ENCODE measurements at regions not wholly inside any gene's neighbourhood (a gene's known extent, or its start where the extent isn't known, plus 50 kb on each side); places are given as distances from the start of the nearest gene placed in this dataset.

DNA sequence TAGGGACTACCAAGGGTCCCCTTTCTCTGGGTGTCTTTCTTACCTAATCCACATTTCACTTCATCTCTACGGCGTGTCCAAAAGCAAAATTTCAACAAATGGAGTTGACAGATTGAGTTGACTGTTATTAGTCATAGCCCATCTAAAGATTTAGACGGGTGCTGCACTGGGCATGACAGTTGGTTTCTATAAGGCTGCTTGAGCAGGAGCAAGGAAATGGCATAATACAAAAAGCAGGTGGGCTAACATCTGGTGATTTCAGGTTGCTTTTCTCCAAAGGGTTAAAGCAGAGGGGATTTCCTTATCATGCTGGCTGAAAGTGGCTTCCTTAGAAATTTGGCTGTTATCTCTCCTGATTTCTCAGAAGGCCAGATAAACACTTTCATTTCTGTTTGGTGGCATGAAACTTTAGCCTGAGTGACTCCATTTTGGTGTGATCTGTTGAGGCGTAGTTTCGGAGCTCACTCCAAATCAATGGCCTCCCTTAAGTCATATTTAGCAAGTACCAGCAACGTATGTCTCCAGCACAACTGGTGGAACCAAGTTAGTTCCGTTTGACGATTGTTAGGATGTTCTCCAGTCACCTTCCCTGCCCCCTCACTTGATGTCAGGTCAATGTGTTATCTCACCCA is 440.4 kb downstream of the FGF9 start:
- peaks cover 5% of the 10 kb centered on the region for H3K9me3 Mint-ChIP-seq
- DNase-seq (no peak), ATAC-seq (ENCODE audit: low read depth) (no peak)
- H3K4me3 Mint-ChIP-seq = no peak overlapping the region
- peaks cover 46% of the 10 kb centered on the region for H3K4me1 Mint-ChIP-seq
- ChIA-PET POLR2A (no interaction called here), CTCF (no interaction called here)
- intact Hi-C loops (cut with micrococcal nuclease) = no loop called here
- TF ChIP-seq, protein P1, sequence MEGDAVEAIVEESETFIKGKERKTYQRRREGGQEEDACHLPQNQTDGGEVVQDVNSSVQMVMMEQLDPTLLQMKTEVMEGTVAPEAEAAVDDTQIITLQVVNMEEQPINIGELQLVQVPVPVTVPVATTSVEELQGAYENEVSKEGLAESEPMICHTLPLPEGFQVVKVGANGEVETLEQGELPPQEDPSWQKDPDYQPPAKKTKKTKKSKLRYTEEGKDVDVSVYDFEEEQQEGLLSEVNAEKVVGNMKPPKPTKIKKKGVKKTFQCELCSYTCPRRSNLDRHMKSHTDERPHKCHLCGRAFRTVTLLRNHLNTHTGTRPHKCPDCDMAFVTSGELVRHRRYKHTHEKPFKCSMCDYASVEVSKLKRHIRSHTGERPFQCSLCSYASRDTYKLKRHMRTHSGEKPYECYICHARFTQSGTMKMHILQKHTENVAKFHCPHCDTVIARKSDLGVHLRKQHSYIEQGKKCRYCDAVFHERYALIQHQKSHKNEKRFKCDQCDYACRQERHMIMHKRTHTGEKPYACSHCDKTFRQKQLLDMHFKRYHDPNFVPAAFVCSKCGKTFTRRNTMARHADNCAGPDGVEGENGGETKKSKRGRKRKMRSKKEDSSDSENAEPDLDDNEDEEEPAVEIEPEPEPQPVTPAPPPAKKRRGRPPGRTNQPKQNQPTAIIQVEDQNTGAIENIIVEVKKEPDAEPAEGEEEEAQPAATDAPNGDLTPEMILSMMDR (IDR thresholded peaks at IDR 0.05) = no peak
- no peaks in the 10 kb centered on the region for H3K27me3 Mint-ChIP-seq
- no peak overlapping the region for H3K27ac Mint-ChIP-seq
- H3K36me3 Mint-ChIP-seq (ENCODE audit: low read depth) = peaks cover 1% of the 10 kb centered on the region

DNA sequence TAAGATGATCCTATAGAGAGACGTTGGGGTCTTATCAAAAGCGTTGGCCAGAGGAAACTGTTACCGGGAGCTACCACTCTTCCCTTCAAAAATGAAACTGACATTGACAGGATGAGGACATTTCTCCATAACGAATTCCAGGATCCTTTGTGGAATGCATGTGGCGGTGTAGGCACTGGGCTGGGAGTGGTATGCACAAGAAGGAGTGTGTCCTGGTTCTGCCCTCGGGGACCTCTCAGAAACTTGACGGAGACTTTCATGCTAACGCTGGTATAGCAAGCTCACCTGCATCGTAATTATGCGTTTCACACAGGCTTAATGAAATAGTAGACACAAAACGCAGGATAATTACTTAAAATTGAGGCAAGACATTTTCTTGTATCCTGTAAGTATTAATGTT is 441.1 kb downstream of the FGF9 start:
- POLR2A ChIA-PET = no interaction called here
- peaks cover 52% of the 10 kb centered on the region for H3K4me1 Mint-ChIP-seq
- TF ChIP-seq, protein P1 (IDR thresholded peaks at IDR 0.05) = no peak
- peaks cover 1% of the 10 kb centered on the region for H3K36me3 Mint-ChIP-seq (ENCODE audit: low read depth)
- no peak for DNase-seq
- H3K27ac Mint-ChIP-seq = no peak overlapping the region
- H3K4me3 Mint-ChIP-seq = no peak overlapping the region
- intact Hi-C loops (cut with micrococcal nuclease) = no loop called here
- peaks cover 5% of the 10 kb centered on the region for H3K9me3 Mint-ChIP-seq
- H3K27me3 Mint-ChIP-seq = no peaks in the 10 kb centered on the region
- no peak for ATAC-seq (ENCODE audit: low read depth)
- CTCF ChIA-PET = no interaction called here

DNA sequence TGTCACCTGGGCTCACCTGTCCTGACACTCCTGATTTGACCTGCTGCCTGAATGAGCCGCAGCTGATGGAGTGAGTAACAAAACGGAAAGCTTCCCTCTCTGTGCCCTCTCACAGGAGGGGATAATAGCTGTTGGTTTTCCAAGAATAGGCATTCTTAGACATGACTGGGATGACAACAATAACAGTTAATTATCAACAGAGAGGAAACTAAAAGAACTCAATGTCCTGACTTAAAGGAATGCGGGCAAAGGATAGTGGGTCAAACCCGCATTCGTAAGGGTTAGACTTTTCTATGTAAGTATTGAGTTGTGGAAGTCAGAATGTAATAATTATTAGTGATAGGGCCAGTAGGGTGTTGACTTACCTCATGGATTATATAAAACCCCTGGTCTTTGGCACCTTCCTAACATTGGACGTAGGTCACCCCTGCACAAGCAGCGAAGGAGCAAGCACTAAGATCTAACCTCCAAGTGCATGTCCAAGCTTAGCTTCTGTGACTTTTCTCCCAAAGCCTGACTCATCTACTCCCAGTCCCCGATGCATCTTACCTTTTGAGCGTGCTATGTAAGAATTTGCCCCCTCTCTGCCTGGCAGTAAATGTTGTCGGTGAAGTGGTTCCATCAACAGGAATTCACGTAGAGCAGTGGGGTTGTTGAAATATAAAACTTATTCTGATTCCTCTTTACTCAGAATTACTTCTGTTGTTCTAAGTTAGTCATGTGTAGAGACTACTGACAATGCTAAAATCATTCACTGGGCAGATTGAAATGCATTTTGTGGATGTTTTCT is 442.3 kb downstream of the FGF9 start:
- Mint-ChIP-seq H3K27me3 (no peaks in the 10 kb centered on the region), H3K9me3 (peaks cover 5% of the 10 kb centered on the region), H3K27ac (peak overlapping the region; percentile 92), H3K4me3 (peak overlapping the region; percentile 5), H3K4me1 (peaks cover 55% of the 10 kb centered on the region), H3K36me3 (ENCODE audit: low read depth) (peaks cover 1% of the 10 kb centered on the region)
- ChIA-PET POLR2A (no interaction called here), CTCF (no interaction called here)
- TF ChIP-seq, protein P1 (IDR thresholded peaks at IDR 0.05) = no peak
- intact Hi-C loops (cut with micrococcal nuclease) = no loop called here
- ATAC-seq (ENCODE audit: low read depth) (no peak), DNase-seq (no peak)

DNA sequence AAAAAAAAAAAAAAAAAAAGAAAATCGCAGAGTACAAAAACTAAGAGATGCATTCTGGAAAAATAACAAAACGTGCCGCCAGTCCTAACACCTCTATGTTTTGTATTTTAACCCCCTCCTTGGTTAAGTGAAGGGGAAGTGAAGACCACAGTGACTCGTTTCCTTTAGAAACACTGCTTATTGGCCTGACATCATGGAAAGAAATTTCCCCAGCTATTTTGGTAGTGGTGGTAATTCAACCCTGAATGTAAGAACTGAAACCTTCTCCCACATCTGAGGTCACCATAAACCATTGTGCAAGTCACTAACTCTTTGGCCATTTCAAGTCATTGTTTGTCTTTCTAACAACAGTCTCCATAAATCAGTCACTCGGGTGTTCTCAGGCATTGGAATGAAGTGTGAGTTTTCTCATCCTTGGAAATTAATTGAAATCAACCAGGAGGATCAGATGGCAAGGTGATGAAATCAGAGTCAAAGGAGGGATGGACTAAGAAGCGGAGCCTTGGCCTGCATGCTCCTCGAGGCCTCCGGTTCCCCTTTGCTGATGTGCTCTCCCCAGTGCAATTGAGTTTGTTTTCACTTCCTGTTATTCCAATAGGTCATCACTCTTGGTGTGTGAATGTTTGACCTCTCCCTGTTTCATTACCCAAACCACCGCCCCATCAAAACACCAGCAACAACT is 443.9 kb downstream of the FGF9 start:
- H3K36me3 Mint-ChIP-seq (ENCODE audit: low read depth) = peaks cover 1% of the 10 kb centered on the region
- POLR2A ChIA-PET = interaction anchor here (0.7 to 1.5 kb wide), 9 partner anchors 24 to 1639 kb away, joined by 3 to 7 read pairs (median 3); partner anchors contain the start of gene MICU2
- H3K4me1 Mint-ChIP-seq = peaks cover 55% of the 10 kb centered on the region
- peak overlapping the region; percentile 77 for H3K4me3 Mint-ChIP-seq
- no peaks in the 10 kb centered on the region for H3K27me3 Mint-ChIP-seq
- H3K27ac Mint-ChIP-seq = peak overlapping the region; percentile 92
- no peak for DNase-seq
- TF ChIP-seq, protein P1 (IDR thresholded peaks at IDR 0.05) = no peak
- CTCF ChIA-PET = no interaction called here
- H3K9me3 Mint-ChIP-seq = peaks cover 5% of the 10 kb centered on the region
- intact Hi-C loops (cut with micrococcal nuclease) = loop anchor here (1.0 to 2.0 kb wide), 9 partner anchors 12 to 1270 kb away; no protein-coding TSS in a partner anchor
- ATAC-seq (ENCODE audit: low read depth) = peak; percentile 80

DNA sequence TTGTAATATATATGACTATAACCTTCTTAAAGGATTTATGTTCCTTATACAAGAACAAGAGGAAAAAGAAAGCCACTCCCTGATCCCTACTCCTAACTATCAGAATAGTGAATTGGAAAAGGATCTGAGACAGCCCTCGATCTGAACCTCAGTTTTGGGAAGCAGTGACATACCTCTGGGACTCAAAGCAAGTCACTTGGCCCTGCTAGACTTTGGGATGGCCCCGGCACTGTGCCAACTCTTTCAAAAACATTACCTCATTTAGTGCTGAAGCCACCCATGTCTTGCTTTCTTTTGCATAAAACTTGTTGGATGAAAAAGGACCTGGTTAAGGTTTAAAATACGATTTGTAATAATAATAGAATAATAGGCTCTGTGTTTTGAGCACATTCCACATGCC is 447.3 kb downstream of the FGF9 start:
- Mint-ChIP-seq H3K4me1 (peaks cover 47% of the 10 kb centered on the region), H3K27ac (no peak overlapping the region), H3K27me3 (no peaks in the 10 kb centered on the region), H3K4me3 (no peak overlapping the region), H3K36me3 (ENCODE audit: low read depth) (peaks cover 1% of the 10 kb centered on the region), H3K9me3 (peaks cover 5% of the 10 kb centered on the region)
- no peak for ATAC-seq (ENCODE audit: low read depth)
- intact Hi-C loops (cut with micrococcal nuclease) = no loop called here
- TF ChIP-seq, protein P1 (IDR thresholded peaks at IDR 0.05) = no peak
- no peak for DNase-seq
- ChIA-PET CTCF (no interaction called here), POLR2A (no interaction called here)
